ENCODE measurements at regions not wholly inside any gene's neighbourhood (a gene's known extent, or its start where the extent isn't known, plus 50 kb on each side); places are given as distances from the start of the nearest gene placed in this dataset.

DNA sequence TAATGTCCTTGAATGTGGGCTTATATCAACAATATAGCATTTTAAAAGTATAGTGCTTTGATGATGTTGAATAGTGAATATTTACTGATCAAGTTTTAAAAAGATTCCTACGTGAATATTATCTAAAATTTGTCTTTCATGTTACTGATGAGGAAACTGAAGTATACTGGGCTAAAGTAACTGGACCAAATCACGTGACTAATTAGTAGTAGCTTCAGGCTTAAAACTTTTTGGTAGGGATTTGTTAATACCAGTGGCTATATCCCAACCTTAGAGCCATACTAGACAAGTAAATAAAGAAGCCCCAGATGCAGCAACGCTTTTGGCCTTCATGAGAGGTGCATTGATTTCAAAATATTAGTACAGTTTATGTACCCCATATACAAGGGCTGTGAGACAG, 152.1 kb upstream of the EDIL3 start:
- TF ChIP-seq, protein P1, sequence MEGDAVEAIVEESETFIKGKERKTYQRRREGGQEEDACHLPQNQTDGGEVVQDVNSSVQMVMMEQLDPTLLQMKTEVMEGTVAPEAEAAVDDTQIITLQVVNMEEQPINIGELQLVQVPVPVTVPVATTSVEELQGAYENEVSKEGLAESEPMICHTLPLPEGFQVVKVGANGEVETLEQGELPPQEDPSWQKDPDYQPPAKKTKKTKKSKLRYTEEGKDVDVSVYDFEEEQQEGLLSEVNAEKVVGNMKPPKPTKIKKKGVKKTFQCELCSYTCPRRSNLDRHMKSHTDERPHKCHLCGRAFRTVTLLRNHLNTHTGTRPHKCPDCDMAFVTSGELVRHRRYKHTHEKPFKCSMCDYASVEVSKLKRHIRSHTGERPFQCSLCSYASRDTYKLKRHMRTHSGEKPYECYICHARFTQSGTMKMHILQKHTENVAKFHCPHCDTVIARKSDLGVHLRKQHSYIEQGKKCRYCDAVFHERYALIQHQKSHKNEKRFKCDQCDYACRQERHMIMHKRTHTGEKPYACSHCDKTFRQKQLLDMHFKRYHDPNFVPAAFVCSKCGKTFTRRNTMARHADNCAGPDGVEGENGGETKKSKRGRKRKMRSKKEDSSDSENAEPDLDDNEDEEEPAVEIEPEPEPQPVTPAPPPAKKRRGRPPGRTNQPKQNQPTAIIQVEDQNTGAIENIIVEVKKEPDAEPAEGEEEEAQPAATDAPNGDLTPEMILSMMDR (IDR thresholded peaks at IDR 0.05): no peak
- TF ChIP-seq POLR2A (IDR thresholded peaks at IDR 0.05): no peak
